Ascending aorta (tissue), 2 donors: ENCODE measurements at regions not wholly inside any gene's neighbourhood (a gene's known extent, or its start where the extent isn't known, plus 50 kb on each side); places are given as distances from the start of the nearest gene placed in this dataset.

Experiments used
- DNase-seq, 2 donors: peaks; one replicate each; pipeline ENCODE4 v3.0.0-alpha.2; 2019; ENCODE audit warnings: low spot score in 2 of 2
- H3K27ac ChIP-seq, 2 donors: fragments of 200-600 bp; sonication (generic); one replicate each; pipeline ENCODE4 v1.5.1; 2016 to 2017; ENCODE audit warnings: mild to moderate bottlenecking in 1 of 2
- H3K27me3 ChIP-seq: fragments of 200-600 bp; sonication (generic); one replicate; pipeline ENCODE4 v1.5.1; 2017
- H3K36me3 ChIP-seq, 2 donors: fragments of 200-600 bp; sonication (generic); one replicate each; pipeline ENCODE4 v1.5.1; 2016
- H3K4me1 ChIP-seq, 2 donors: fragments of 200-600 bp; sonication (generic); one replicate each; pipeline ENCODE4 v1.5.1; 2016 to 2017; ENCODE audit warnings: mild to moderate bottlenecking in 1 of 2
- H3K4me3 ChIP-seq, 2 donors: fragments of 200-600 bp; sonication (generic); one replicate each; pipeline ENCODE4 v1.5.1; 2016 to 2017; ENCODE audit warnings: mild to moderate bottlenecking in 1 of 2
- H3K9me3 ChIP-seq, 2 donors: fragments of 200-600 bp; sonication (generic); one replicate each; pipeline ENCODE4 v1.5.1; 2016
- intact Hi-C: fragments of 100-400 bp; cut with DNase I; formaldehyde crosslinking; loops from one replicate; pipeline ENCODE4 v1.15.1; 2023
- TF ChIP-seq, protein P1 (sequence below), 3 experiments: fragments of 200-600 bp in 2 of 3; fragments of 450-650 bp in 1 of 3; sonication (generic) in 2 of 3; IDR thresholded peaks; one replicate each; pipeline ENCODE4 v1.5.1; 2016 to 2019; ENCODE audit warnings: antibody characterized with exemption in 3 of 3, mild to moderate bottlenecking in 1 of 3, moderate library complexity in 1 of 3

DNA sequence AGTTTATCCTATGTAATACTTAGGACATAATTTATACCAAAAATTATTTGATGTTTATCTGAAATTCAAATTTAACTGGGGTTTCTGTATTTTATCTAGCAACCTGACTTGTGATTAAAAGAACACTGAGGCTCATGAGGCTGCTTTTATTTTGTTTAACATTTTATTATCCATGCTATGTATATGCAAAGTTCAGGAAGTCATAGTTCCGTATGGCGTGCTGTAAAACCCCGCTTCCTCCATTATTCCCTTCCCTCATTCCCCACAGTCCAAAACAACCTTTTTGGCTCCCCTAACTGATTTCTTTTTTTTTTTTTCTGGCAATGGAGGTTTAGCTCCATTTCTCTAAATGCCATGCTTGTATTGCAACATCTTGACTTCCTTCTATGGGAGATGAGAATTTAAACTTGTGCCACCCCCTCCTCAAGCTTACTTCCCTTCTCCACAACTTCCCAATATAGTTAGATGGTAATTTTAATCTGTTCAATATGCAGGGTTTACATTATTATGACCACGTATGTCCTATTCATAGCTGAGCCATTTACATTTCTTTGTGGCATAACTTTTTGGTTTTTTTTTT, 138.0 kb upstream of the DNAH14 start:
- DNase-seq: no peak
- TF ChIP-seq, protein P1, sequence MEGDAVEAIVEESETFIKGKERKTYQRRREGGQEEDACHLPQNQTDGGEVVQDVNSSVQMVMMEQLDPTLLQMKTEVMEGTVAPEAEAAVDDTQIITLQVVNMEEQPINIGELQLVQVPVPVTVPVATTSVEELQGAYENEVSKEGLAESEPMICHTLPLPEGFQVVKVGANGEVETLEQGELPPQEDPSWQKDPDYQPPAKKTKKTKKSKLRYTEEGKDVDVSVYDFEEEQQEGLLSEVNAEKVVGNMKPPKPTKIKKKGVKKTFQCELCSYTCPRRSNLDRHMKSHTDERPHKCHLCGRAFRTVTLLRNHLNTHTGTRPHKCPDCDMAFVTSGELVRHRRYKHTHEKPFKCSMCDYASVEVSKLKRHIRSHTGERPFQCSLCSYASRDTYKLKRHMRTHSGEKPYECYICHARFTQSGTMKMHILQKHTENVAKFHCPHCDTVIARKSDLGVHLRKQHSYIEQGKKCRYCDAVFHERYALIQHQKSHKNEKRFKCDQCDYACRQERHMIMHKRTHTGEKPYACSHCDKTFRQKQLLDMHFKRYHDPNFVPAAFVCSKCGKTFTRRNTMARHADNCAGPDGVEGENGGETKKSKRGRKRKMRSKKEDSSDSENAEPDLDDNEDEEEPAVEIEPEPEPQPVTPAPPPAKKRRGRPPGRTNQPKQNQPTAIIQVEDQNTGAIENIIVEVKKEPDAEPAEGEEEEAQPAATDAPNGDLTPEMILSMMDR (IDR thresholded peaks at IDR 0.05): no peak
- Histone ChIP-seq H3K36me3 (no peaks in the 10 kb centered on the region), H3K27me3 (no peaks in the 10 kb centered on the region), H3K9me3 (no peaks in the 10 kb centered on the region), H3K27ac (no peak overlapping the region), H3K4me3 (no peak overlapping the region), H3K4me1 (no peaks in the 10 kb centered on the region)
- intact Hi-C loops: no loop called here

DNA sequence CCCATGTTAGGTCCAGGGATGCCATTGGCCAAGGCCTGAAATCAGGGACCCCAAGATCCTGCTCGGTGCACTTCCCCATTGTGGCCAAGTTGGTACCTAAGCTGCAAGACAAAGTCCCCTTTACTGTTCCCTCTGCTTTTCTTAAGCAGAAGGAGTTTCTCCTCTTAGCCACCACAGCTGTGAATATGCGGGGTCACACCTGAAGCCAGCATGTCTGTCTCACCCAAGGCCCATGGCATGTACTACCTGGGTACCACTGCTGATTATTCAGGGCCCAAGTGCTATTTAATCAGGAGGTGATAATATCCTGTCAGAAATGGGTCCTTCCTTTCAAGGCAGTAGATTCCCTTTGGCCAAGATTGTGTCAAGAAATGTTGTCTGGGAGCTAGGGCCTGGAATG, 133.9 kb upstream of the DNAH14 start:
- no peaks in the 10 kb centered on the region for H3K4me1 ChIP-seq
- H3K27me3 ChIP-seq: no peaks in the 10 kb centered on the region
- no peak for DNase-seq
- TF ChIP-seq, protein P1 (IDR thresholded peaks at IDR 0.05): no peak
- intact Hi-C loops: no loop called here
- H3K9me3 ChIP-seq: no peaks in the 10 kb centered on the region
- H3K4me3 ChIP-seq: no peak overlapping the region
- no peaks in the 10 kb centered on the region for H3K36me3 ChIP-seq
- no peak overlapping the region for H3K27ac ChIP-seq

DNA sequence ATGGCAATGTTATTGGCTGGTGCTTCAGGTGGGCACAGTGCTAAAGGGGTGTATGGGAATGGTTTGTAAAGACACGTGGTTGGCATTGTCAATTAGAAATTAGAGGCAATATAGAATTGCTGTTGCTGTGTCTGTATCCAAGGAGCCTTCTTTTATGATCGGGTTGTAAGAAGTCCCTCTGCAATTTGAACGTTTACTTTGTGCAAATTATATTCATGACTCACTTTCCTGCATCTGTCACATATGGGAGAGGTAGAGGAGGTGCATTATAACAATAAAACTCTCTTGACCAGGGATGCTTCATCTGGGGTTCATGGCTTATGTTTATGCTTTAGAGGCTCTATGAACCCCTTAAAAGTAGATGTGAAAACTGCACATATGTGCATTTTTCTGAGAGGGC, 130.4 kb upstream of the DNAH14 start:
- TF ChIP-seq, protein P1 (IDR thresholded peaks at IDR 0.05): no peak
- Histone ChIP-seq H3K4me3 (no peak overlapping the region), H3K4me1 (no peaks in the 10 kb centered on the region), H3K27me3 (no peaks in the 10 kb centered on the region), H3K27ac (no peak overlapping the region), H3K36me3 (no peaks in the 10 kb centered on the region), H3K9me3 (no peaks in the 10 kb centered on the region)
- DNase-seq: no peak
- intact Hi-C loops: no loop called here

DNA sequence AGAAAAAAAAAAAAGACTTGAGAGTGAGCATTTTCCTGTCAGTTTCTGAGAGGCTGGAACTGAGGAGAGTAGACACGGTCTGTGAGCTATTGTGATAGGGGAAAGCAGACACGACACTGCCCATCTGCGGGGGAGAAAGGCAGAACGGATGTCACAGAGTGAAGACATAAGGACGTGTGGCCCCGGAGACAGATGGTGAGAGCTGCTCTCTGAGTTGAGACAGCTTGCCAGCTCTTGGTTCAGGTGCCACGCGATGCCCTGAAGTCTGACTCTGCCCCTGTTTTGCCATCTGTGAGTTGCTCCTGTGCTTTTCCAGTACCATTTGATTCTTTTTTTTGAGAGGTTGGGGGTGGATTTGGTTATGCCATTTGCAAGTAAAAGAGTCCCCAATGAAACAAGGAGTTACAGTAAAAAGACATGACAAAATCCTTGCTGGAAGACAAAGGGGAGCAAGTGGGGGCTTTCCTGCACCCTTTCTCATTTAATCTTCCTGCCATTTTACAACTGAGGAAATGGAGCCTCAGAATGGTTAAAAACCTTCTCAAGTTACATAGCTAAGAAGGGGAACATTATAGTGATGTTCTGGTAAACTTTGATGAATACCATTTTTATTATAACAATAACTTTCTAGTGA, 128.9 kb upstream of the DNAH14 start:
- intact Hi-C loops: no loop called here
- Histone ChIP-seq H3K4me3 (no peak overlapping the region), H3K4me1 (no peaks in the 10 kb centered on the region), H3K27me3 (no peaks in the 10 kb centered on the region), H3K27ac (no peak overlapping the region), H3K9me3 (no peaks in the 10 kb centered on the region), H3K36me3 (no peaks in the 10 kb centered on the region)
- DNase-seq: no peak
- TF ChIP-seq, protein P1 (IDR thresholded peaks at IDR 0.05): no peak

DNA sequence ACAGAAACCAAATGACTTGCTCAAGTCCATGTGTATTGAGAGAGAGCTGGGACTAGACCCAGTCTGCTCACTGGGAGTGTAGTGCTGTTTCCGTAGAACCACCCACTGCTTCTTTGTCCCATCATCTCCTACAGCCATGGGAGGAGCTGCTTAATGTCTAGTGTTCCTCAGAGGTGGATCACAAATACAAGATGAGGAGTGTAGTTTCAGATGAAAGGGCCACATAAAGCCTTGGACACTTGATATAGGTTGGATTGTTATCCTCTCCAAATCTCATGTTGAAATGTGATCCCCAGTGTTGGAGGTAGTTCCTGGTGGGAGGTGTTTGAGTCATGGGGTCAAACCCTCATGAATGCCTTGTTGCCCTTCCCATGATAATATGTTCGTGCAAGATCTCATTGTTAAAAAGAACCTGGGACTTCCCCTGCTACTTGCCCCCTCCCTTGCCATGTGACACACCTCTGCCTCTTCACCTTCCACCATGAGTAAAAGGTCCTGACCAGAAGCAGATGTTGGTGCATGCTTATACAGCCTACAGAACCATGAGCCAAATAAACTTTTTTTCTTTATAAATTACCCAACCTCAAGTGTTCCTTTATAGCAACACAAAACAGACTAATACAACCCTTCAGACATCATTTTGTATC, 127.5 kb upstream of the DNAH14 start:
- H3K27me3 ChIP-seq: no peaks in the 10 kb centered on the region
- intact Hi-C loops: no loop called here
- no peak overlapping the region for H3K4me3 ChIP-seq
- H3K9me3 ChIP-seq: no peaks in the 10 kb centered on the region
- H3K36me3 ChIP-seq: no peaks in the 10 kb centered on the region
- H3K27ac ChIP-seq: no peak overlapping the region
- no peak for DNase-seq
- H3K4me1 ChIP-seq: no peaks in the 10 kb centered on the region
- TF ChIP-seq, protein P1 (IDR thresholded peaks at IDR 0.05): no peak
